ENCODE measurements at regions not wholly inside any gene's neighbourhood (a gene's known extent, or its start where the extent isn't known, plus 50 kb on each side); places are given as distances from the start of the nearest gene placed in this dataset.
"Not testable (repeated sequence)": the region's sequence is repeated elsewhere in the genome, so short reads cannot be mapped to it uniquely, and the experiment has no call there.

GRCh38 chr18:27520401-27520800 lies 335.3 kb upstream of the CHST9 start:
- Histone ChIP-seq H4K20me1 (ENCODE audit: control insufficient read depth, insufficient read depth) (no peaks in the 10 kb centered on the region), H3K9ac (ENCODE audit: control insufficient read depth, insufficient read depth, low read length) (no peak overlapping the region), H3K4me2 (ENCODE audit: control insufficient read depth, insufficient read depth) (no peak overlapping the region), H3K9me3 (replicated peaks; ENCODE audit: control insufficient read depth, insufficient read depth, low read length) (no peaks in the 10 kb centered on the region), H3K4me1 (ENCODE audit: control insufficient read depth, insufficient read depth, low read length) (no peaks in the 10 kb centered on the region), H3K27ac (ENCODE audit: control insufficient read depth, insufficient read depth) (no peak overlapping the region), H3K79me2 (ENCODE audit: control insufficient read depth, insufficient read depth, low read length) (no peaks in the 10 kb centered on the region), H2AFZ (ENCODE audit: control insufficient read depth, low read depth, low read length) (no peak overlapping the region), H3K27me3 (replicated peaks in 1 of 2; ENCODE audit: control insufficient read depth in 2 of 2, insufficient read depth in 2 of 2, low read length in 1 of 2) (no peaks in the 10 kb centered on the region), H3K36me3 (ENCODE audit: control insufficient read depth in 2 of 2, insufficient read depth in 2 of 2, low read length in 1 of 2) (no peaks in the 10 kb centered on the region), H3K4me3 (no peak overlapping the region)
- 30% methylated on average over 2 of the region's 2 CpGs for WGBS (ENCODE audit: insufficient coverage, insufficient replicate concordance, low lambda C conversion rate, missing lambda C conversion rate)
- in situ Hi-C loops (cut with MboI), result no loop called here
- RAD21 ChIA-PET (ENCODE audit: unreplicated experiment), result no interaction called here
- no TSS peak for BruUV-seq (replicated peaks)
- FAIRE-seq (no peak), DNase-seq (ENCODE audit: low read depth, low spot score) (no peak), ATAC-seq (no peak)
- SMC1A ChIA-PET (ENCODE audit: uncharacterized antibody, unreplicated experiment), result no interaction called here
- TF ChIP-seq SP1 (IDR thresholded peaks at IDR 0.05; ENCODE audit: low read depth, low read length) (no peak), GATAD2B (conservative IDR thresholded peaks at IDR 0.05; ENCODE audit: low read depth) (no peak), USF1 (IDR thresholded peaks at IDR 0.05; ENCODE audit: borderline replicate concordance, extremely low read length, insufficient read depth, low read depth, low read length) (no peak), PAX5 (IDR thresholded peaks at IDR 0.05; ENCODE audit: borderline replicate concordance, low read depth, low read length) (no peak), CREM (IDR thresholded peaks at IDR 0.05; ENCODE audit: low read depth) (no peak), ELK1 (IDR thresholded peaks at IDR 0.05; ENCODE audit: low read depth, low read length) (no peak), RELA (IDR thresholded peaks at IDR 0.05; ENCODE audit: borderline replicate concordance, partially characterized antibody) (no peak), TBL1XR1 (IDR thresholded peaks at IDR 0.05; ENCODE audit: low read depth, low read length) (no peak), HDAC6 (IDR thresholded peaks at IDR 0.05; ENCODE audit: unreplicated experiment) (no peak)
- intact Hi-C loops (cut with micrococcal nuclease; ENCODE audit: unreplicated experiment), result no loop called here
- CTCF ChIA-PET, result no interaction called here
- POLR2A ChIA-PET, result no interaction called here

GRCh38 chr18:27510036-27510633 lies 325.0 kb upstream of the CHST9 start:
- H2AFZ ChIP-seq (ENCODE audit: control insufficient read depth, low read depth, low read length); H3K27me3 ChIP-seq (replicated peaks in 1 of 2; ENCODE audit: control insufficient read depth in 2 of 2, insufficient read depth in 2 of 2, low read length in 1 of 2); CTCF ChIA-PET; in situ Hi-C loops (cut with MboI); SMC1A ChIA-PET (ENCODE audit: uncharacterized antibody, unreplicated experiment); H3K9ac ChIP-seq (ENCODE audit: control insufficient read depth, insufficient read depth, low read length); H3K4me3 ChIP-seq; ATAC-seq; BruUV-seq (replicated peaks); POLR2A ChIA-PET; DNase-seq (ENCODE audit: low read depth, low spot score); H3K9me3 ChIP-seq (replicated peaks; ENCODE audit: control insufficient read depth, insufficient read depth, low read length); intact Hi-C loops (cut with micrococcal nuclease; ENCODE audit: unreplicated experiment); RAD21 ChIA-PET (ENCODE audit: unreplicated experiment); FAIRE-seq; H3K4me2 ChIP-seq (ENCODE audit: control insufficient read depth, insufficient read depth); H3K79me2 ChIP-seq (ENCODE audit: control insufficient read depth, insufficient read depth, low read length); H3K36me3 ChIP-seq (ENCODE audit: control insufficient read depth in 2 of 2, insufficient read depth in 2 of 2, low read length in 1 of 2); H4K20me1 ChIP-seq (ENCODE audit: control insufficient read depth, insufficient read depth); H3K27ac ChIP-seq (ENCODE audit: control insufficient read depth, insufficient read depth); H3K4me1 ChIP-seq (ENCODE audit: control insufficient read depth, insufficient read depth, low read length): not testable (repeated sequence)
- WGBS (ENCODE audit: insufficient coverage, insufficient replicate concordance, low lambda C conversion rate, missing lambda C conversion rate), result 62% methylated on average over 19 of the region's 21 CpGs

All from GM12878 (cell line).